ENCODE measurements at regions not wholly inside any gene's neighbourhood (a gene's known extent, or its start where the extent isn't known, plus 50 kb on each side); places are given as distances from the start of the nearest gene placed in this dataset.

- no peak for TF ChIP-seq CTCF (conservative IDR thresholded peaks at IDR 0.05)
- no peak for TF ChIP-seq ZFX (IDR thresholded peaks at IDR 0.05)
Observed at GRCh38 chr3:34956511-34956910, 682.8 kb upstream of the ARPP21 start.
